Cardiac fibroblast (primary cell): ENCODE measurements at regions not wholly inside any gene's neighbourhood (a gene's known extent, or its start where the extent isn't known, plus 50 kb on each side); places are given as distances from the start of the nearest gene placed in this dataset.

Experiments
- DNase-seq, 2 donors: peaks; one replicate each; pipeline versions ENCODE4 v3.0.0 to v3.0.0-alpha.2; 2010; ENCODE audit warnings: low read depth in 2 of 2
- H3K4me3 ChIP-seq, 2 donors: replicated peaks in 1 of 2; 1 replicate in 1 of 2; 2 replicates in 1 of 2; pipeline ENCODE4 v1.5.1; 2011; ENCODE audit warnings: low read depth in 2 of 2, low read length in 2 of 2, mild to moderate bottlenecking in 2 of 2, moderate library complexity in 1 of 2
- CTCF ChIP-seq: IDR thresholded peaks from one replicate; pipeline ENCODE4 v1.5.1; 2011; ENCODE audit warnings: low read depth, mild to moderate bottlenecking, low read length, inconsistent platforms

DNA sequence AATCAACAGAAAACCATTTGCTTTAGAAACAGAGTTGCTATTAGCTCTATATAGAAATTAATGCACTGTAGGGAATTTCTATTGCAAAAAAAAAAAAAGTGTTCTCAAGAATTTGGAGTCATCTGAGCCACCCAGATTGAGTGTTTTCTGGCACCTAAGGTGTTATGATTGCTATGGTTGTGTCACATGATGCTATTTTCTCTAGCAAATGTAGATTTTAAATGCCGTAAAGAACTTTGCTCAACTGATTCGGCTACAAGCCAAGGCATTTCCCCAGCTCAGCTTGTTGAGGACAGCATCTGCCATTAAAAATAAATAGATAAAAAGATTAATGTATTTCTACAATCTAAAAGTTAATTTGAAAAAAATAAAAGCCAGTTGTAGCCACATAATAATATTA, 712.8 kb downstream of the FAT4 start:
- TF ChIP-seq CTCF, result no peak
- no peak overlapping the region for H3K4me3 ChIP-seq

DNA sequence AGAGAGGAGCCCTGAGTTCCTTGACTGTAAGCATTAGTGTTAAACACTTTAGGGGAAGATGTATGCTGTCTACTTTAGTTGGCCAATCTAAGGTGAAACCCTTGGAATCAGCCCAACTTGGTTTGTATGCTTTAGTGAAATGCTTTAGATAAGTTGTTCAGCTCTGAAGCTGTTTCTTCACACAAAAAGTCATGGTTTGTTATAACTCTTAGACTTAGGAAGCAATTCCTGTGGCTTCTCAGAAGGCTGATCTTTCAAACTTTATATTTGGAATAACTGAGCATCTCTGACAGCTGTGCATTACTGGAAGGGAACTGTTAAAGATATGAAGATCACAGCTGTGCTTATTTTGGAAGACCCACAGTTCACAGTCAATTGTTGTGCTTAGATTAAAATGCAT, 714.1 kb downstream of the FAT4 start:
- DNase-seq, result no peak
- TF ChIP-seq CTCF, result no peak
- no peak overlapping the region for H3K4me3 ChIP-seq

More for the DNA sequence above, 712.8 kb downstream of the FAT4 start:
- no peak for DNase-seq

DNA sequence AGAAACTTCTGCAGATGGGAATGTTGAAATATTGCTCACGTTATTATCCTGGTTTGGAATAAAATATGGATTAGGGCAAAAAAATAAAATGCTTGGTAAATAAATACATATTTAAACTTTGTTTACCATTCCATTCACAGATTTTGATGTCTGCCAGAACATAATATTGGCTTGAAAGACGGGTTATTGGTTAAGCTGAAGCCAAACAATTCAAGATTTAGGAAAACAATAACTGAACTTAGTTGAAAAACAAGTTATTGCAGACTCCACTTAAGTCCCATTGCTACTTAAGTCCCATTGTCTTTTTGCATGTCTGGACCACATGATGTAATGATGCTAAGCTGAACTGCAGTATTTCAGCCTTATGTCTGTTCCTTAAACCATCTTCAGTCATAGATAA, 722.5 kb downstream of the FAT4 start:
- no peak for TF ChIP-seq CTCF
- no peak for DNase-seq

DNA sequence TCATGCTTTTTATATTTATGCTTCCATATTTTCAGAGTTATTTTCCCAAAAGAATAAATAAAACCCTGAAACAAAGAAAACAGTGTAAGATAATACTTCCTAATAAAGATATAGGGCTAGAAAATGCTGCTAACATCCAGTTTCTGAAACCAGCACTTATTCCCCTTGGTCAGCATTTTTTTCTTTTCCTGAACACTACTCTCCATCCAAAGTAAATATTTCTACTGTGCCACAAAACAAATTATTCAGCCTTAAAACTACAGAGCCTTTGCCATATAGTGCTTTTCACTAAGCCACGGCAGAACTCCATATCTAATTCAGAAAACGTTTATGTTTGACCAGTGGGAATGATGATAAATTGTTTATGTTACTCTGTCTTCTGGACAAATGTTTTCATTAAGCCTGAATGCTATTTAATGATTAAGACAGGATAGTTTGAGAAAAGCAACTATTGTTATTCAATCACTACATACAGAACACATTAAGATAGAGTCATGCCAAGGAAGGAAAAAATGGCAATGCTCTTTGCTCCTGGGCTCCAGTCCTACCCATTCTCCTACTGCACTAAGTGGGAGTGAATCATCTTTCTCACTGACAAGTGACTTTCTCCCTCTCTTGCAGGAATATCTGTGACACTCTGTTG, 723.9 kb downstream of the FAT4 start:
- no peak for DNase-seq
- TF ChIP-seq CTCF, result no peak
- H3K4me3 ChIP-seq, result no peak overlapping the region

More for the DNA sequence above, 722.5 kb downstream of the FAT4 start:
- H3K4me3 ChIP-seq, result no peak overlapping the region

DNA sequence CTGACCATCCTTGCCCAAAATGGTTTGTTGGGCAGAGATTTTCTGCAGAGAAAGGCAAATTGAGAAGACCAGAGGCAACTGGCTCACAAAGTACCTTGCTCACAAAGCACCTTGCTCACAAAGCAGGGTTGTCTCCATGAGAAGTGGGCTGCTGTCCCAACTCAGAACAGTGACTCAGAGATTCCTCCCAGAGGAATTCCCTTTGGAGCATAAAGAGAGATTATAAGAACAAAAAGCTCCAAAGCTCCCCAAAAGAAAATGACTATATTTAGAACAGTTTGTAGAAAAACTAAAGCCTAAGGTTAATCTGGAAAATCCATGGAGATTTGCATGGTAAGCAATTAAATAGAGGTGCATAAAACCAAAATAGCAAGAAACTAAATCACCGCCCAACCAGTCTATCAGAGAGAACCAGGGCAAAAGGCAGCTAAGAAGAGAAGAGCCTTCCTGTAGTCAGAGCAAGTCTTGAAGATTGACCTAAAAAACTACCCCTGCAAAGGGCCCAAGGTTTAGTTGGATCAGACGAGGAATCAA, 731.4 kb downstream of the FAT4 start:
- TF ChIP-seq CTCF, result no peak
- H3K4me3 ChIP-seq, result no peak overlapping the region
- DNase-seq, result peak in 1 of 2 donors; percentile 13

DNA sequence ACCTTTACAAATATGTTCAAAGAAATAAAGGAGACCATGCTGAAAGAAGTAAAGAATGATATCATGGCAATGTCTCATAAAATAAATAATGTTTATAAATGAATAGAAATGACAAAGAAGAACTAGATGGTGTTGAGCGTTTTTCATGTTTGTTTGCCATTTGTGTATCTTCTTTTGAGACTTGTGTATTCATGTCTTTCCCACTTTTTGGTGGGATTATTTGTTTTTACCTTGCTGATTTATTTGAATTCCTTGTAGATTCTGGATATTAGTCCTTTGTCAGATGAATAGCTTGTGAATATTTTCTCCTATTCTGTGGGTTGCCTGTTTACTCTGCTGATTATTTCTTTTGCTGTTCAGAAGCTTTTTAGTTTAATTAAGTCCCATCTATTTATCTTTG, 732.4 kb downstream of the FAT4 start:
- no peak for TF ChIP-seq CTCF
- DNase-seq, result no peak
- no peak overlapping the region for H3K4me3 ChIP-seq
